Ishikawa (cell line): ENCODE measurements at regions not wholly inside any gene's neighbourhood (a gene's known extent, or its start where the extent isn't known, plus 50 kb on each side); places are given as distances from the start of the nearest gene placed in this dataset.

Source experiments
- CEBPB ChIP-seq: IDR thresholded peaks from 2 replicates; pipeline ENCODE4 v1.6.1; 2012
- CREB1 ChIP-seq: IDR thresholded peaks from 2 replicates; pipeline ENCODE4 v1.6.1; 2012; ENCODE audit warnings: low read depth
- EGR1 ChIP-seq: IDR thresholded peaks from 2 replicates; pipeline ENCODE4 v1.6.1; 2012
- EP300 ChIP-seq: IDR thresholded peaks from 2 replicates; pipeline ENCODE4 v1.6.1; 2012; ENCODE audit warnings: borderline replicate concordance
- FOXM1 ChIP-seq: IDR thresholded peaks from 2 replicates; pipeline ENCODE4 v1.6.1; 2012; ENCODE audit warnings: low read depth, borderline replicate concordance
- NFIC ChIP-seq: IDR thresholded peaks from 2 replicates; pipeline ENCODE4 v1.6.1; 2012
- RAD21 ChIP-seq: IDR thresholded peaks from 2 replicates; pipeline ENCODE4 v1.6.1; 2012; ENCODE audit warnings: low read depth
- TAF1 ChIP-seq: IDR thresholded peaks from 2 replicates; pipeline ENCODE4 v1.6.1; 2012; ENCODE audit warnings: low read depth, mild to moderate bottlenecking
- TCF12 ChIP-seq: IDR thresholded peaks from 2 replicates; pipeline ENCODE4 v1.6.1; 2012; ENCODE audit warnings: low read depth
- TEAD4 ChIP-seq: IDR thresholded peaks from 2 replicates; pipeline ENCODE4 v1.6.1; 2012
- YY1 ChIP-seq: IDR thresholded peaks from 2 replicates; pipeline ENCODE4 v1.6.1; 2012; ENCODE audit warnings: low read depth
- ZBTB7A ChIP-seq: IDR thresholded peaks from 2 replicates; pipeline ENCODE4 v1.6.1; 2012; ENCODE audit warnings: low read depth
- TF ChIP-seq, protein P1 (sequence below): IDR thresholded peaks from 2 replicates; pipeline ENCODE4 v1.6.1; 2012; ENCODE audit warnings: low read depth, mild to moderate bottlenecking
- TF ChIP-seq, protein P2 (sequence below): IDR thresholded peaks from 2 replicates; pipeline ENCODE4 v1.6.1; 2012
- TF ChIP-seq, protein P3 (sequence below): IDR thresholded peaks from 2 replicates; pipeline ENCODE4 v1.6.1; 2012

DNA sequence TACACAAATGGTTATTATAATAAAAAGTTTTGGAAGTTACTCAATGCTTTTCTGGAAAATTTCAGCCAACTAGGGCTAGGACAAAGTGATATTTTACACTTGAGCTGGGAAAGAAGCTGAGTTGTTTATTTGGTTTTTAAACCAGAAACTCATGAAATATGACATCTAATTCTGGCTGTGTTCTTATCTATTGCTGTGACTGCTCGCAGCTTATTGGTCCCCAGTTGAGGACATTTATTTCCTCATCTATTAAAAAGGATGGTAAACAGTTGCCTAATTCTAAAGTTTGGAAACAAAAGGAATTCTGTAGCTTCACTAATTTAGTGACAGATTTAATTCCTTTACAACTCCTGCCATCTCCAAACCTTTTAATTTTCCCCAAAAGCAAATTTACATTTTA lies 487.6 kb upstream of the IL12A start:
- TF ChIP-seq RAD21 (no peak), TEAD4 (no peak), TAF1 (no peak), NFIC (no peak), YY1 (no peak), EGR1 (no peak), ZBTB7A (no peak), CEBPB (no peak), TCF12 (no peak), CREB1 (no peak), FOXM1 (no peak), EP300 (no peak)
- TF ChIP-seq, protein P1, sequence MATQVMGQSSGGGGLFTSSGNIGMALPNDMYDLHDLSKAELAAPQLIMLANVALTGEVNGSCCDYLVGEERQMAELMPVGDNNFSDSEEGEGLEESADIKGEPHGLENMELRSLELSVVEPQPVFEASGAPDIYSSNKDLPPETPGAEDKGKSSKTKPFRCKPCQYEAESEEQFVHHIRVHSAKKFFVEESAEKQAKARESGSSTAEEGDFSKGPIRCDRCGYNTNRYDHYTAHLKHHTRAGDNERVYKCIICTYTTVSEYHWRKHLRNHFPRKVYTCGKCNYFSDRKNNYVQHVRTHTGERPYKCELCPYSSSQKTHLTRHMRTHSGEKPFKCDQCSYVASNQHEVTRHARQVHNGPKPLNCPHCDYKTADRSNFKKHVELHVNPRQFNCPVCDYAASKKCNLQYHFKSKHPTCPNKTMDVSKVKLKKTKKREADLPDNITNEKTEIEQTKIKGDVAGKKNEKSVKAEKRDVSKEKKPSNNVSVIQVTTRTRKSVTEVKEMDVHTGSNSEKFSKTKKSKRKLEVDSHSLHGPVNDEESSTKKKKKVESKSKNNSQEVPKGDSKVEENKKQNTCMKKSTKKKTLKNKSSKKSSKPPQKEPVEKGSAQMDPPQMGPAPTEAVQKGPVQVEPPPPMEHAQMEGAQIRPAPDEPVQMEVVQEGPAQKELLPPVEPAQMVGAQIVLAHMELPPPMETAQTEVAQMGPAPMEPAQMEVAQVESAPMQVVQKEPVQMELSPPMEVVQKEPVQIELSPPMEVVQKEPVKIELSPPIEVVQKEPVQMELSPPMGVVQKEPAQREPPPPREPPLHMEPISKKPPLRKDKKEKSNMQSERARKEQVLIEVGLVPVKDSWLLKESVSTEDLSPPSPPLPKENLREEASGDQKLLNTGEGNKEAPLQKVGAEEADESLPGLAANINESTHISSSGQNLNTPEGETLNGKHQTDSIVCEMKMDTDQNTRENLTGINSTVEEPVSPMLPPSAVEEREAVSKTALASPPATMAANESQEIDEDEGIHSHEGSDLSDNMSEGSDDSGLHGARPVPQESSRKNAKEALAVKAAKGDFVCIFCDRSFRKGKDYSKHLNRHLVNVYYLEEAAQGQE: no peak
- TF ChIP-seq, protein P2, sequence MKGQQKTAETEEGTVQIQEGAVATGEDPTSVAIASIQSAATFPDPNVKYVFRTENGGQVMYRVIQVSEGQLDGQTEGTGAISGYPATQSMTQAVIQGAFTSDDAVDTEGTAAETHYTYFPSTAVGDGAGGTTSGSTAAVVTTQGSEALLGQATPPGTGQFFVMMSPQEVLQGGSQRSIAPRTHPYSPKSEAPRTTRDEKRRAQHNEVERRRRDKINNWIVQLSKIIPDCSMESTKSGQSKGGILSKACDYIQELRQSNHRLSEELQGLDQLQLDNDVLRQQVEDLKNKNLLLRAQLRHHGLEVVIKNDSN: no peak
- TF ChIP-seq, protein P3, sequence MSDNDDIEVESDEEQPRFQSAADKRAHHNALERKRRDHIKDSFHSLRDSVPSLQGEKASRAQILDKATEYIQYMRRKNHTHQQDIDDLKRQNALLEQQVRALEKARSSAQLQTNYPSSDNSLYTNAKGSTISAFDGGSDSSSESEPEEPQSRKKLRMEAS: no peak

DNA sequence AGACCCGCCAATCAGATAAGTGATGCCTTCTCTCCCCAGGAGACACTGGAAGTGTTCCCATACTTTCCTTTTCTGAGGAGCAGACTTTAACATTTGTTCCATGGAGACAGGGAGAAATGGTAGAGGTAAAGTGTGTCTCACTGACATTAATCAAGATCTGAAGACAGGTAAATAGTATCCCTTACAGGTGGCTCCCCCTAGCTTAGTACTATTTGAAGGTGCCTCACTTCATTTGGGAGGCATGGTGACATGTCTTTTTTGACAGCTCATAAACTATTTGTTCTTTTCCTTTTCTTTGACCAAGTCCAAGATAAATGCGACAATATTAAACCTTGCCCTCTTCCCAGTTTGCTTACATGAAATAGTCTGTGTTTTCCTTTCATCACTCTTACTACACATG lies 485.6 kb upstream of the IL12A start:
- TF ChIP-seq CEBPB (no peak), NFIC (no peak), TAF1 (no peak), TCF12 (no peak), CREB1 (no peak)
- TF ChIP-seq, protein P1: no peak

DNA sequence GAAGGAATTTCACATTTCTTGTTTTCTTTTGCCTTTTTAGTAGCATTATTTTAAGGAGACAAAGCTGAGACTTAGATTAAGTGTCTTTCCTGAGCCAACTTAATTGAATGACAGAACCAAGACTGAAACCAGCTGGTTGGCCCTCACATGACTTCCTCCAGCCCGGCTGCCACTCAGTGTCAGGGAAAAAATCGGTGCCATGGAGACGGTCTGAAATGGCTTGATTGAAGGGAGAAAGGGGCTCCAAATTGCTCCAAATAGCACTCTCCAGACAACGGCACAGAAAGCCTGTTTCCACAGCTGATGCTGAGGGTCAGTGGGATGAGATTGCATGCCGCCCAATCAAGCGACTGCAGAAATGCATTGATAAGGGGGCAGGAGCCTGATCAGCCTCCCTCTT lies 475.2 kb upstream of the IL12A start:
- TF ChIP-seq FOXM1: no peak
- TF ChIP-seq TAF1: no peak

DNA sequence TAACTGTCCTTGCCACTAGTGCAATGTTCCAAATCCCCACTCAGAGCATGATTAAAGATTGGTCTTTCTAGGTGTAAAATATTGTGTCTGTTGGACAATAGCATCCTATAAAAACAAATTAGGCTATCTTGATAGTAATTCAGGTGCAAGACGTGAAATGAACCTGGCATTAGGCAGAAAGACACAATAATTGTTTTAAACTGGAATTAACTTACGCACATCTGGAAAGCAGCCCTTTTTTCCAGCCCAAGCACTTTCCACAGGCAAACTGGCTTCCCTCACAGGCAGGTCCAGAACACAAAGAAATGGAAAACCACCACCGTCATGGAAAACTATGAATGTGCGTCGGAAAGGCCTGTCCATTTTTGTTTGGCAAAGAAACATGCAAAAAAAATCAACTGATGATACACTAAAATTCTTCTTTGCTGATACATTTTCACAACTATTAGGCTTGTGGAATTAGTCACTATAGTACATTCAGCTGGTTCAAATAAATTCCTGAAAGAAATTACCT lies 474.7 kb upstream of the IL12A start:
- TF ChIP-seq CEBPB (no peak), EP300 (no peak), NFIC (no peak), FOXM1 (no peak), TAF1 (no peak), EGR1 (no peak), YY1 (no peak), CREB1 (no peak), RAD21 (no peak), TEAD4 (no peak), ZBTB7A (no peak)
- TF ChIP-seq, protein P1: no peak
- TF ChIP-seq, protein P3: no peak
- TF ChIP-seq, protein P2: no peak

DNA sequence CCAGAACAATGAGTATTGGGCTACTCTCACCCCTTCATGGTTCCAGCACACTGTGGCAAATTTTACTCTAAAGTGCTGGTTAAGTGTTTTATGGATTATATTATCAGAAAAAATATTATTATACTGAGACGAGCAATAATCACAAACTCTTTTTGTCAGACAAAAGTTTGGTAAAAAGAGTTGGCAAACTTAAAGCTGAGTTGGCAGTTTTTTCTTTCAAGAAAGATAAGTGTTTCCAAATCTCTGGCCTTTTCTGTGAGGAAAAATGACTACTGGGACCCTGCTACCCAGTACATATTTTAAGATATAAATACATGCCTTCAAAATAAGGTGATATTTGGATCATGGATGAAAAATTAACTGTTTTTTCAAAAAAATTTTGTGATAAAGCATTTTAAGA lies 471.5 kb upstream of the IL12A start:
- no peak for TF ChIP-seq EP300
- TF ChIP-seq TCF12: no peak
- no peak for TF ChIP-seq EGR1
- TF ChIP-seq FOXM1: no peak
- no peak for TF ChIP-seq NFIC
- TF ChIP-seq TAF1: no peak
- TF ChIP-seq, protein P1: no peak
- TF ChIP-seq, protein P3: no peak
- no peak for TF ChIP-seq CREB1
- TF ChIP-seq TEAD4: no peak
- TF ChIP-seq CEBPB: no peak
